Activated naive CD8-positive, alpha-beta T cell treated with anti-CD3 and anti-CD28 coated beads, Interleukin-2, amount 50 U/mL, for 24 hours (primary cell): ENCODE measurements at regions not wholly inside any gene's neighbourhood (a gene's known extent, or its start where the extent isn't known, plus 50 kb on each side); places are given as distances from the start of the nearest gene placed in this dataset.

Experiments used
- ATAC-seq: fragments of 150-1000 bp; cut with Tn5 transposase; one replicate; pipeline ENCODE4 v1.10.0; 2021
- DNase-seq: peaks from one replicate; pipeline ENCODE4 v3.0.0; 2021
- H3K27ac Mint-ChIP-seq: one replicate; pipeline ENCODE4 v1.8.0; 2021; ENCODE audit warnings: mild to moderate bottlenecking, mixed read lengths
- H3K27me3 Mint-ChIP-seq: one replicate; pipeline ENCODE4 v1.8.0; 2021; ENCODE audit warnings: mixed read lengths
- H3K36me3 Mint-ChIP-seq: one replicate; pipeline ENCODE4 v1.8.0; 2021; ENCODE audit warnings: low read depth, mixed read lengths
- H3K4me1 Mint-ChIP-seq: one replicate; pipeline ENCODE4 v1.8.0; 2021; ENCODE audit warnings: mixed read lengths
- H3K4me3 Mint-ChIP-seq: one replicate; pipeline ENCODE4 v1.8.0; 2021; ENCODE audit warnings: mild to moderate bottlenecking, moderate library complexity, mixed read lengths
- H3K9me3 Mint-ChIP-seq: one replicate; pipeline ENCODE4 v1.8.0; 2021; ENCODE audit warnings: mixed read lengths

DNA sequence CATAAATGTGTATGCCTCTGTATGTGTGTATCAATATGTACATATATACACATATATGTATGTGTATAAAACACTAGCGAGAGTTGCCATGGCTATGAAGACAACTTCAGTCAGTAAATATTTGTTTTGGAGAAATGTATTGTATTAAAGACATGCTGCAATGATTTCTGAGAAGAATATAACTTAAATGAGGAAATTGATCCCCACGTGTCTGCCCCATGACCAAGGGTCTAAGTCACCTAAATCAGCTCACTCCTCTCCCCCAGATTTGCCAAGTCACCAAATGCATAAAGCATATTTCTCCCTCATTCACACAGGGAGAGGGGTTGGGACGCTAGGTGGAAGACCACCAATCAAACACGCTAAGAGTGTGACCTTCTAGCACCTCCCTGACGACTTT is 58.3 kb upstream of the LYST start:
- ATAC-seq (no peak), DNase-seq (no peak)
- Mint-ChIP-seq H3K27me3 (no peaks in the 10 kb centered on the region), H3K4me3 (no peak overlapping the region), H3K27ac (no peak overlapping the region), H3K9me3 (no peaks in the 10 kb centered on the region), H3K4me1 (peaks cover 33% of the 10 kb centered on the region), H3K36me3 (no peaks in the 10 kb centered on the region)

- Mint-ChIP-seq H3K27me3 (no peaks in the 10 kb centered on the region), H3K4me1 (peaks cover 44% of the 10 kb centered on the region), H3K4me3 (no peak overlapping the region), H3K27ac (no peak overlapping the region), H3K36me3 (no peaks in the 10 kb centered on the region), H3K9me3 (no peaks in the 10 kb centered on the region)
- ATAC-seq (peak; percentile 67), DNase-seq (no peak)
These were observed 56.8 kb upstream of the LYST start for GRCh38 chr1:235923466-235924021.

DNA sequence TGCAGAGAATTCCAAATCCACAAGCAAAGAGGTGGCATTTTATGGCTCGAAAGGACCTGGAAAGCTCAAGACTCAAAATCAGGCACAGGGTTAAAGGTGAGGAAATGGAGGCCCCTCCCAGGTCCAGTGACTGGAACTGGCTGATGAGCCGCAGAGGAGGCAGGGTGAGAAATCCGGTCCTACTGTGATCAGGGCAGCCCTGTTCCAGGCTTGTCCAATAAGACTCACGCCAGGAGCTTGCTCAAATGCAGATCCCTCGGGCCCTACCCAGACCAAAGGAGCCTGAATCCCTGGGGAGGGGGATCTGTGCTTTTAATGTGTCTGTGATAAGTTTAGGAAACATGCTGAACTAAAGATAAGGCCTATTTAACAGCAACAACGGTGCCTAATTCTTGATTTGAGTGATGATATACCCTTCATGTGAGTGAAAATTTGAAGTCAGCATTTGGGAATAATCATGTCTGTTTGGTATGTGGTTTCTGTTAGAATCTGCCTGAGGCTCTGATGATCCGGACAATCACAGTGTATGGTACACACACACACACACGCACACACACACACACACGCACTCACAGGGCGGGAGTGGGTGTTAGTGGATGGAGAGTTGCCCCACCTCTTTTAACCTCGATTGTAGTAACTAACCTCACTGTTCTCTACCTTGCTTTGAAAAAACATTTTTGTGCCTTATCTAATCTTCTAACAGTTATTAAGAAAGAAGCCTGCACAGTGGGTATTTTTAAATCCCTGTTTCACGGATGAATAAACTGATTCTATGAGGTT is 54.1 kb upstream of the LYST start:
- DNase-seq, result no peak
- Mint-ChIP-seq H3K9me3 (no peaks in the 10 kb centered on the region), H3K27me3 (no peaks in the 10 kb centered on the region), H3K4me3 (no peak overlapping the region), H3K36me3 (no peaks in the 10 kb centered on the region), H3K4me1 (peaks cover 61% of the 10 kb centered on the region), H3K27ac (no peak overlapping the region)
- no peak for ATAC-seq

DNA sequence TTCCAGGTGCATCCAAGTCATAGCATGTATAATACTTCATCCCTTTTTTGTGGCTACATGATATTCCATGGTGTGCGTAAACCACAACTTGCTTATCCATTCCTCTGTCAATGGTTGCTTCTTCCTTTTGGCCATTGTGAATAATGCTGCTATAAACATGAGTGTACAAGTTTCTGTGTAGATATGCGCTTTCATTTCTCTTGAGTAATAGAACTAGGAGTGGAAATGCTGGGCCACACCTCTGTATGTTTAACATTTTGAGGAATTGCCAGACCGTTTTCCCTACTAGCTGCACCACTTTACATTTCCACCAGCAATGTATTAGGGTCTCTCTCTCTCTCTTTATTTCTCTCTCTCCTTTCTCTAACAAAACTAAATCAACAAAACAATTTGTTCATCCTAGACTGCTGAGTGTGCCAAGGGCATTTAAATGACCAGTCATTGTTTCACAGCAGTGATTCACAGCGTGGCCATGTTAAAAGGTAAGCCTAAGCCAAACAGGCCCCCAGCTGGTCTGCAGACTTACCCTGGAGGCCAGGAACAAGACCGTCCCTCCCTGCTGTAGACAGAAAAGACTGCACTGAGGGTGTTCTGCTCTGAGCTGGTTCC is 53.2 kb upstream of the LYST start:
- DNase-seq, result no peak
- ATAC-seq, result no peak
- no peak overlapping the region for H3K27ac Mint-ChIP-seq
- H3K9me3 Mint-ChIP-seq, result no peaks in the 10 kb centered on the region
- no peaks in the 10 kb centered on the region for H3K36me3 Mint-ChIP-seq
- H3K4me1 Mint-ChIP-seq, result peaks cover 61% of the 10 kb centered on the region
- H3K4me3 Mint-ChIP-seq, result no peak overlapping the region
- H3K27me3 Mint-ChIP-seq, result no peaks in the 10 kb centered on the region

GRCh38 chr1:235919127-235919832 is 52.6 kb upstream of the LYST start:
- no peak for DNase-seq
- H3K9me3 Mint-ChIP-seq, result no peaks in the 10 kb centered on the region
- H3K27ac Mint-ChIP-seq, result no peak overlapping the region
- peaks cover 58% of the 10 kb centered on the region for H3K4me1 Mint-ChIP-seq
- no peaks in the 10 kb centered on the region for H3K27me3 Mint-ChIP-seq
- no peaks in the 10 kb centered on the region for H3K36me3 Mint-ChIP-seq
- ATAC-seq, result no peak
- no peak overlapping the region for H3K4me3 Mint-ChIP-seq

DNA sequence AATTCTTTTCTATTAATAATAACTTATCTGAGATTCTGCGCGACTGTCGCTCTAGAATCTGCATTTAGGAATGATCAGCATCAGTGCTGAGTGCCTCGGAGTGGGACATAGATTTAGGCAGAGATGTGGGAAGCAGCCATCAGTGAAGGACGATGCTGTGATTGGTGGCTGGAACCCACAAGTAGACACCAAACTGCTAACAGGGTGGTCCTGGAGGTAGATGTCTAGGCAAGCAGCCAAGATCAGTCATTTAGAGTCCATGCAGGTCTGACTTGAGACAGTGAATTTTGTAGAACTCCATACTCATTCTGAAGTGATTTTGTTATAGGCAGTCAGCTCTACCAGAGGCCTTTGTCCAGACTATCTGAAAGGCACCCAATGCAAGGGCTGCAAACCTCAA is 51.8 kb upstream of the LYST start:
- ATAC-seq (no peak), DNase-seq (no peak)
- Mint-ChIP-seq H3K4me1 (peaks cover 51% of the 10 kb centered on the region), H3K27ac (no peak overlapping the region), H3K36me3 (no peaks in the 10 kb centered on the region), H3K27me3 (no peaks in the 10 kb centered on the region), H3K9me3 (no peaks in the 10 kb centered on the region), H3K4me3 (no peak overlapping the region)

DNA sequence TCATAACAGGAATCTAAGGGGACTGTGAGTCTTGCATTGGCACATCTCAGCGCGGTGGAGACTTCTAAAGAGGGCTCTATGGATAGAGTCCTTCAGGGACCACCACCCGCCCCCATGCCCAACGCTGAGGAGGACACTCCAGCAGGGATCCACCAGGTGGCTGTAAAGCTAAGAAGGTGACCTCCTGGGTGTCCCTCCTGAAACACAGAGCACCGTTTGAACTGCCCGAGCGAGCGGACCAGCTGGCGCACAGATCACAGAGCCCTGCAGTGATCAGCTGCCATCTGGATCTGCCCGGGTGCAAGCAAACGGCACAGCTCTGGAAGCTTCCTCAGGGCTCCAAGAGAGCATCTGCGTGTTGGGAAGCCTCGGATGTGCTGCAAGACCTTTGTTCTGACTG is 51.3 kb upstream of the LYST start:
- Mint-ChIP-seq H3K36me3 (no peaks in the 10 kb centered on the region), H3K27ac (no peak overlapping the region), H3K4me1 (peaks cover 51% of the 10 kb centered on the region), H3K4me3 (no peak overlapping the region), H3K27me3 (no peaks in the 10 kb centered on the region), H3K9me3 (no peaks in the 10 kb centered on the region)
- no peak for ATAC-seq
- DNase-seq, result no peak

- DNase-seq (peak; percentile 62), ATAC-seq (peak; percentile 99)
- H3K4me3 Mint-ChIP-seq, result no peak overlapping the region
- no peaks in the 10 kb centered on the region for H3K36me3 Mint-ChIP-seq
- H3K9me3 Mint-ChIP-seq, result no peaks in the 10 kb centered on the region
- H3K4me1 Mint-ChIP-seq, result peaks cover 44% of the 10 kb centered on the region
- peak overlapping the region; percentile 81 for H3K27ac Mint-ChIP-seq
- H3K27me3 Mint-ChIP-seq, result no peaks in the 10 kb centered on the region
These were observed 50.6 kb upstream of the LYST start for GRCh38 chr1:235917267-235917811.
